GM12878 (cell line): ENCODE measurements at regions not wholly inside any gene's neighbourhood (a gene's known extent, or its start where the extent isn't known, plus 50 kb on each side); places are given as distances from the start of the nearest gene placed in this dataset.

Experiments
- ATAC-seq: fragments of 200-7000 bp; cut with Tn5 transposase; 3 replicates; pipeline ENCODE4 v1.9.1; 2020; ENCODE audit warnings: mild to moderate bottlenecking, moderate library complexity
- BruUV-seq: library from RNA; stranded (reverse); fragments of 400-500 nt; replicated peaks from 2 replicates; lab custom pipeline; 2021; lab: Mats Ljungman, UMichigan
- CTCF ChIA-PET: fragments of 300-600 bp; sonication (Branson Sonifier 250); formaldehyde crosslinking; extraction: SDS; loops from one replicate; lab custom pipeline; 2021; ENCODE audit warnings: inconsistent platforms; lab: Yijun Ruan, JAX
- POLR2A ChIA-PET: fragments of 350-600 bp; formaldehyde crosslinking; extraction: SDS; loops from one replicate; lab custom pipeline; 2021; ENCODE audit warnings: inconsistent platforms; lab: Charles Lee
- RAD21 ChIA-PET: fragments of 300-600 bp; sonication (Branson Sonifier 250); formaldehyde crosslinking; loops from one replicate; lab custom pipeline; 2023; ENCODE audit warnings: antibody characterized with exemption; ENCODE audit not compliant: unreplicated experiment; lab: Charles Lee
- SMC1A ChIA-PET: fragments of 300-600 bp; sonication (Branson Sonifier 250); formaldehyde crosslinking; loops from one replicate; lab custom pipeline; 2023; ENCODE audit not compliant: unreplicated experiment, uncharacterized antibody; lab: Charles Lee
- DNase-seq: peaks from one replicate; pipeline ENCODE4 v3.0.0-alpha.2; 2011; ENCODE audit warnings: low read depth, low spot score
- FAIRE-seq: peaks from 3 replicates; lab custom pipeline; 2011; peaks lifted over from hg19 to GRCh38; lab: Jason Lieb, UNC
- H2AFZ ChIP-seq: 2 replicates; pipeline ENCODE4 v1.6.0; 2011; ENCODE audit warnings: low read depth, low read length, control low read depth; ENCODE audit not compliant: control insufficient read depth
- H3K27ac ChIP-seq: 2 replicates; pipeline ENCODE4 v1.5.1; 2011; ENCODE audit warnings: control low read depth; ENCODE audit not compliant: control insufficient read depth, insufficient read depth
- H3K27me3 ChIP-seq, 2 experiments: replicated peaks in 1 of 2; 2 replicates each; pipeline versions ENCODE4 v1.6.0 to v1.6.1; 2011; ENCODE audit warnings: low read length in 1 of 2; ENCODE audit not compliant: control insufficient read depth in 2 of 2, insufficient read depth in 2 of 2
- H3K36me3 ChIP-seq, 2 experiments: 2 replicates each; pipeline ENCODE4 v1.5.1; 2011; ENCODE audit warnings: low read length in 1 of 2; ENCODE audit not compliant: control insufficient read depth in 2 of 2, insufficient read depth in 2 of 2
- H3K4me1 ChIP-seq: 2 replicates; pipeline ENCODE4 v1.6.1; 2011; ENCODE audit warnings: mild to moderate bottlenecking, low read length, moderate library complexity, mixed read lengths; ENCODE audit not compliant: control insufficient read depth, insufficient read depth
- H3K4me2 ChIP-seq: 2 replicates; pipeline ENCODE4 v1.6.0; 2011; ENCODE audit warnings: control low read depth; ENCODE audit not compliant: control insufficient read depth, insufficient read depth
- H3K4me3 ChIP-seq: fragments of 200-600 bp; sonication (generic); 2 replicates; pipeline ENCODE4 v1.5.1; 2016
- H3K79me2 ChIP-seq: 2 replicates; pipeline ENCODE4 v1.6.0; 2011; ENCODE audit warnings: low read length; ENCODE audit not compliant: control insufficient read depth, insufficient read depth
- H3K9ac ChIP-seq: 2 replicates; pipeline ENCODE4 v1.8.0; 2011; ENCODE audit warnings: low read length, control low read depth, mixed read lengths; ENCODE audit not compliant: control insufficient read depth, insufficient read depth
- H3K9me3 ChIP-seq: replicated peaks from 3 replicates; pipeline ENCODE4 v1.5.1; 2011; ENCODE audit warnings: mild to moderate bottlenecking, low read length; ENCODE audit not compliant: control insufficient read depth, insufficient read depth
- H4K20me1 ChIP-seq: 2 replicates; pipeline ENCODE4 v1.6.0; 2011; ENCODE audit not compliant: control insufficient read depth, insufficient read depth
- BCL11A ChIP-seq: IDR thresholded peaks from 2 replicates; pipeline ENCODE4 v1.6.1; 2011; ENCODE audit warnings: low read depth, low read length
- BHLHE40 ChIP-seq, 2 experiments: fragments of 450-650 bp in 1 of 2; IDR thresholded peaks; 2 replicates each; pipeline ENCODE4 v1.6.1; 2011 to 2017; ENCODE audit warnings: low read depth in 2 of 2, borderline replicate concordance in 1 of 2, improper control_type of control experiment in 1 of 2, low read length in 1 of 2, mild to moderate bottlenecking in 1 of 2
- CBFB ChIP-seq: IDR thresholded peaks from 2 replicates; pipeline ENCODE4 v1.6.1; 2016; ENCODE audit warnings: antibody characterized with exemption, low read depth
- EP300 ChIP-seq, 2 experiments: fragments of 150-350 bp in 1 of 2; IDR thresholded peaks; 2 replicates each; pipeline ENCODE4 v1.6.1; 2011 to 2012; ENCODE audit warnings: low read depth in 2 of 2, low read length in 2 of 2, borderline replicate concordance in 1 of 2, improper control_type of control experiment in 1 of 2, inconsistent platforms in 1 of 2; ENCODE audit not compliant: control insufficient read depth in 1 of 2
- IRF3 ChIP-seq: fragments of 450-650 bp; IDR thresholded peaks from 2 replicates; pipeline ENCODE4 v1.6.1; 2014; ENCODE audit warnings: mild to moderate bottlenecking
- MTA2 ChIP-seq: fragments of 450-650 bp; IDR thresholded peaks from 2 replicates; pipeline ENCODE4 v1.6.1; 2016; ENCODE audit warnings: low read depth, mild to moderate bottlenecking, moderate library complexity
- NFXL1 ChIP-seq: fragments of 450-650 bp; IDR thresholded peaks from 2 replicates; pipeline ENCODE4 v1.6.1; 2017; ENCODE audit warnings: antibody characterized with exemption, mild to moderate bottlenecking, borderline replicate concordance
- NFYB ChIP-seq: IDR thresholded peaks from 2 replicates; pipeline ENCODE4 v1.6.1; 2011; ENCODE audit warnings: low read depth, mild to moderate bottlenecking, low read length, improper control_type of control experiment, moderate library complexity; ENCODE audit not compliant: insufficient read depth
- NKRF ChIP-seq: fragments of 450-650 bp; conservative IDR thresholded peaks from 2 replicates; pipeline ENCODE4 v1.6.1; 2017; ENCODE audit warnings: mild to moderate bottlenecking, moderate library complexity
- RELA ChIP-seq: fragments of 450-650 bp; IDR thresholded peaks from 2 replicates; pipeline ENCODE4 v1.8.0; 2014; ENCODE audit warnings: borderline replicate concordance; ENCODE audit not compliant: partially characterized antibody
- SMAD5 ChIP-seq: IDR thresholded peaks from 2 replicates; pipeline ENCODE4 v1.6.1; 2016; ENCODE audit warnings: antibody characterized with exemption, low read depth
- SUPT20H ChIP-seq: IDR thresholded peaks from 2 replicates; pipeline ENCODE4 v1.6.1; 2011; ENCODE audit warnings: low read depth, mild to moderate bottlenecking, low read length, moderate library complexity, borderline replicate concordance; ENCODE audit not compliant: control insufficient read depth
- SUZ12 ChIP-seq: fragments of 200-600 bp; sonication (generic); IDR thresholded peaks from one replicate; pipeline ENCODE4 v1.6.1; 2018; ENCODE audit warnings: antibody characterized with exemption, mild to moderate bottlenecking; ENCODE audit not compliant: unreplicated experiment
- TCF3 ChIP-seq: IDR thresholded peaks from 2 replicates; pipeline ENCODE4 v1.6.1; 2012; ENCODE audit warnings: low read depth, mild to moderate bottlenecking, low read length, borderline replicate concordance; ENCODE audit not compliant: insufficient read depth
- USF2 ChIP-seq: IDR thresholded peaks from 2 replicates; pipeline ENCODE4 v1.6.1; 2011; ENCODE audit warnings: low read depth, low read length, improper control_type of control experiment, borderline replicate concordance
- ZBTB33 ChIP-seq: fragments of 450-650 bp; IDR thresholded peaks from 2 replicates; pipeline ENCODE4 v1.6.1; 2017; ENCODE audit warnings: mild to moderate bottlenecking
- ZNF24 ChIP-seq: fragments of 450-650 bp; IDR thresholded peaks from 2 replicates; pipeline ENCODE4 v1.6.1; 2017; ENCODE audit warnings: antibody characterized with exemption, mild to moderate bottlenecking
- ZNF622 ChIP-seq: fragments of 450-650 bp; IDR thresholded peaks from 2 replicates; pipeline ENCODE4 v1.6.1; 2017; ENCODE audit warnings: mild to moderate bottlenecking, inconsistent platforms
- ZSCAN29 ChIP-seq: fragments of 450-650 bp; IDR thresholded peaks from 2 replicates; pipeline ENCODE4 v1.6.1; 2017; ENCODE audit warnings: mild to moderate bottlenecking, moderate library complexity
- WGBS: methylation state at CpG from one replicate; pipeline ENCODE4 v1.1.6; 2016; ENCODE audit warnings: low lambda C conversion rate; ENCODE audit not compliant: insufficient replicate concordance, insufficient coverage; ENCODE audit errors: missing lambda C conversion rate; 5-methylcytosine and 5-hydroxymethylcytosine counted together
- in situ Hi-C: fragments of 300-500 bp; cut with MboI; formaldehyde crosslinking; loops from 9 replicates; pipeline ENCODE4 v1.14.3; 2018; ENCODE audit warnings: mixed read lengths
- intact Hi-C: fragments of 100-400 bp; cut with micrococcal nuclease; formaldehyde crosslinking; loops from one replicate; pipeline ENCODE4 v1.14.2; 2022; ENCODE audit not compliant: unreplicated experiment

GRCh38 chr5:5971203-5971602 is 407.1 kb downstream of the MED10 start:
- H3K79me2 ChIP-seq: no peaks in the 10 kb centered on the region
- TF ChIP-seq NKRF (no peak), BCL11A (no peak), NFXL1 (no peak), BHLHE40 (IDR thresholded peaks at IDR 0.05; ENCODE audit: borderline replicate concordance in 1 of 2, low read depth in 2 of 2, low read length in 1 of 2) (no peak), ZBTB33 (no peak), SUPT20H (no peak), ZNF24 (no peak), ZSCAN29 (no peak), NFYB (no peak), TCF3 (no peak), ZNF622 (no peak), SUZ12 (no peak), CBFB (no peak), MTA2 (no peak), EP300 (IDR thresholded peaks at IDR 0.05; ENCODE audit: borderline replicate concordance in 1 of 2, control insufficient read depth in 1 of 2, low read depth in 2 of 2, low read length in 2 of 2) (no peak), RELA (no peak), USF2 (no peak), SMAD5 (no peak), IRF3 (no peak)
- TF ChIP-seq, all 136 proteins: peak for 0
- FAIRE-seq: no peak
- ChIA-PET POLR2A (no interaction called here), CTCF (no interaction called here), SMC1A (no interaction called here), RAD21 (no interaction called here)
- H3K9ac ChIP-seq: no peak overlapping the region
- no peak for ATAC-seq
- intact Hi-C loops: no loop called here
- no TSS peak for BruUV-seq
- no peak overlapping the region for H2AFZ ChIP-seq
- 37% methylated on average over 5 of the region's 5 CpGs for WGBS
- no peaks in the 10 kb centered on the region for H4K20me1 ChIP-seq
- no peaks in the 10 kb centered on the region for H3K36me3 ChIP-seq
- no peak overlapping the region for H3K4me2 ChIP-seq
- in situ Hi-C loops: no loop called here
- DNase-seq: no peak
- no peak overlapping the region for H3K27ac ChIP-seq
- no peaks in the 10 kb centered on the region for H3K9me3 ChIP-seq
- H3K4me1 ChIP-seq: no peaks in the 10 kb centered on the region
- H3K27me3 ChIP-seq: no peaks in the 10 kb centered on the region
- H3K4me3 ChIP-seq: no peak overlapping the region
